HG03139 (cell line): ENCODE measurements at regions not wholly inside any gene's neighbourhood (a gene's known extent, or its start where the extent isn't known, plus 50 kb on each side); places are given as distances from the start of the nearest gene placed in this dataset.

ENCODE experiments used
- ATAC-seq: cut with Tn5 transposase; IDR thresholded peaks from one replicate; pipeline ENCODE4 v1.9.1; 2021; ENCODE audit not compliant: unreplicated experiment

DNA sequence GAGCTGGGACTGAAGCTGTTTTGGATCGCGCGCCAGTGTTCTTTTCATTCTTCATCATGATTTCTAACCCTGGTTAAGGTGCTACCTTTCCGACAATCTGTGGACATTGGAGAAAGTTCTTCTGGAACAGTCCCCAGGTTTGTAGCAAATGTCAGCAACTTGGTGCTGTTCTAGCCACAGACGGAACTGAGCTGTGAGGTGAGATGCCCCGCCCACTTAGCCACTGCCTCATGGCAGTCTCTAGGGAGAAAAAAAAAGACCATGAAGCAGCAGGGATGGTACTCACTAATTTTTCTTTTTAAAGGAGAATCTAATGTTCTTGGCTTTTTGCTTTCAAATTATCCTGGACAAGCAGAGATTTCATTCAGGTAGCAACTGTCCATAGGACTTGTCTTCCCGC lies 72.1 kb upstream of the STK32A start:
- ATAC-seq, result no peak

DNA sequence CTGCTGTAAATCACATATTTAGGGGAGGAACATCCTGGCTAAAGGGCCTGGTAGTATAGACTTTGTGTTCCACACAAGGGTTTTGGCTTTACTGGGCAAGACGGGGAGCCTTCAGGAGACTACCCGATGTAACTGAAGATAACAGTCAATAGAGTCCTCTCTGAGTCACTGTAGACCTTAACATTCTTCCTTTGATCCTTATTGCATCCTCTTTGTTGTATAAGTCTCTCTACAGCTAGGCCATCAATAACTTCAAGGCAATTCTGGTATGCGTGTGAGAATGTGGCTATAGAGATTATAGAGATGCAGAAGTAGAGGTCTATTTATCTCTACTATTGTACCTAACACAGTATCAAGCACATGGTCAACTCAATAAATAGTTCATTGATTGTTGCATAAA lies 67.3 kb upstream of the STK32A start:
- ATAC-seq, result no peak

DNA sequence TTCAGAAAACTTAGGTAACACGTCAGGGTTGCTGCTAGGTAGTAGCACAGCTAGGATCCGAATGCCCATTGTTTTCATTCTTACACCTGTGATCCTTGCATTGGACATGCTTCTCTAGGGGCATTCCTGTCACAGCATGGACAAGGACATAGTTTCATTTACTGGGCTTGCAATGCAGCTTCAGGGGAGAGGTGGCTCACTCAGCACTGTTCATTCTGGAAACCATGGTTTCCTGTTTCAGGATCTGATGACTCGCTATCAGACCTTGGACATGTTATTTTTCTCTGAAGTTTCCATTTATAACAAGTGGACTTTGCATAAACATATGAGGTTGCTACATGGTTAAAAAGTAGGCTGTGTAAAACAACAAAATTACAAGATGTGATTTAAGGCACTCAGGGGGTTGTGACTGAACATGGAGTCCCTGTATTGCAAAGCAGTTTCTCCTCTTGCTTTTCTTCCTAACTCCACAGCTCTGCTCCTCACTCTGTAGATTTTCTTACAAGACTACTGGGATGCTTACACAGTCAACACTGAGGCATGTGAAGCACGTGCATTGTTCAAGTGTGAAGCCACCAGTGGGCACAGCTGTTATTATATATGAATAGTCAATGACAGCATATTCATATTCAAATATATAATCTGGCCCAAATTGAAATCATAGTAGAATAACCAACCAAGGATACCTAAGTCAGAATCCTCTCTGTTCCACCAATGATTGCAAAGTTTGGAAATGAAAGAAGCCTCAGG lies 66.1 kb upstream of the STK32A start:
- ATAC-seq, result no peak

DNA sequence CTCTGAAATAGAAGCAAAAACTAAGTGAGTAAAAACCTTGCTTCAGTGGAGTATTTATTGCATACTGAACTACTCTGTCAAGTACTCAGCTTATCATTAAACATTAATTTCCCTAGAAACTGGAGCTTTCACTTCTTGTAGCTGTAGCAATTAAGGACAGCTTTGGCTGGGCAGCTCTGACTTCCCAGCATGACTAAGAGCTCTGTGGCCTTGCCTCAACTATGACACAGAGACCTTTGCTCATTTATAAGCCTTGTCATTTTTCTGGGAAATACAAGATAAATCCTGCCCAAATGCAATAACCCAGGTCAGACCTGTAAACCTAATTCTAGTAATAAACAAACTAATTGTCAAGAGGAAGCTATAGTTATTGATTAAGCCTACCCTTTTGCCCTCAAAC lies 65.4 kb upstream of the STK32A start:
- peak; percentile 65 for ATAC-seq

DNA sequence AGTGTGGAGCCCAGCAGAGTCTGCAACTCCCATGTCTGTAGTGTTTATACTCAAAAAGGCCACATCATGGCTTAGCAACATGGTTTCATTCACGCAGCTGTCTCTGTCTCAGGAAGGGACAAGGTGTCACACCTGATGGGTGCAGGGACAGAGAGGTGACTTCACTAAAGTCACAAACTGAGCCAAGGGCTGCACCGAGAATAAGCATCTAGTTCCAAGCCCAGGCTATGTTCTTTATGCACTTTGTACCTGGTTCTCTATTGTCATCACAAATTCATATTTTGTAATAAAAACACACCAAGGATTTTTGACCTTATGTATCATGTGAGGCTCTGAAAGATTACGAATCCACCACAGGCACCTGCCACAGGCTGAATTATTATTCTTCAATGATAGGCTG lies 64.9 kb upstream of the STK32A start:
- ATAC-seq, result peak; percentile 23

DNA sequence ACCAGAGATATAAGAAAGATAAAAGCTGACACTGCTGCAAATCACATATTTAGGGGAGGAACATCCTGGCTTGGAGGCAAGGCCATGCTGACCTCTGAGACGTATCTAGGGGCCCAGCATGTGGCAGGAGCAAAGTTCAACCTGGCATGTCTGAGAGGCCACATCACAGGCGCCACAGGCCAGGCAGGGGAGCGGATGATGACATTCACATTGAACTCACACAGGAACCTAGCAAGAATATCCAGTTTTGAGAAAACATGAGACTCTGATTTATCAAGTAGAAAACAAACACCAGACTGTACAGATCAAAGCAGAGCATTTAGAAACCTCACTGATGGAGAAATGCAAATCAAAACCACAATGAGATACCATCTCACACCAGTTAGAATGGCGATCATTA lies 64.2 kb upstream of the STK32A start:
- peak; percentile 66 for ATAC-seq

DNA sequence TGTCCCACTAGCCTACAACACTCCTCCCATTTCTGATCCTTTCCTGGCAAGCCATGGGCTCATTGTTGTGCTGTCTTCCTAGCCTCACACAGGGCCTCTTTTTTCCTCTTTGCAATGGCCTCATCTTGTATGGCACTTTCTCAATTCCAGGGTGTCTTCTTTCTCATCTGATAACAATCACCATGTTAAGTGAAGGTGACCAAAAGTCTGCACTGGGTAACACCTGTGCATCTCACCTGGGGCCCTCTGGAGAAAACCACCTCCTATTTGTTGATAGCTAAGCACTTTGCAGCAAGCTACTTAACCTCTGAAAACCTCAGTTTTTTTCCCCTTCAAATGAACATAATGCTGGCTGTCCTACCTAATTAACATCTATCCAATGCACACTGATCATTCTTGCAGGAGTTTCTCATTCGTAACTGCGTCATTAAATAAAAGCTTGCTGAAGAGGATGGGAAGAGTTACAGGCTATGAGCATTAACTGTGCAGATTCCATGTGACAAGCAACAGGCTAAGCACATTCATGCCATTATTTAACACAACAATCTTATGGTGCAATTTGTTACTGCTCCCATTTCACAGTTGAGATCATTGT lies 60.1 kb upstream of the STK32A start:
- ATAC-seq, result no peak

DNA sequence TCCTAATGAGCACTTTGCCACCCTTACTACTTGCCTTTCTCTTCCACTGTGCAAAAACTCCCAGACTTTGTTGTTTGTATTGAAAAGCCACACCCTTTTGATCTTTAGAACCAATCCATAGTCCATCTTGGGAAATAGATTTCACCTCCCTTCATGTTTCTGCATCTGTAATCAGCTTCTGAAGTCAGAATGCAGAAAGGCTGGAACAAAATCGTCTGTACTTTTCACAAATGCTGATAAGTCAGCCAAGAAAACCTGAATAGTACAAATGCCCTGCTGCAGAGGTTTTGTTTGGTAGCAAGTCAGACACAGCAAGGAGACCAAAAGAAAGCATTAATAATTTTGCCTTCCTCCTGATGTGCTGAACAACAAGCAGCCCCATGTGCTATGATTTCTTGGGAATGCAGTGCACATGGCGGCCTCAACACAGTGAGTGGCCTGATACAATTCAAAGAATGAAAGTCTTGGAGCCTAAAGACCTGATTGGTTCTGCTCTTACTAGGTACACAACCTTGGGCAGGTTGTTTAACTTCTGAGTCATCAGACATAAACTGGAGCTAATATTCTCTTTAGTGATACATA lies 59.2 kb upstream of the STK32A start:
- no peak for ATAC-seq

DNA sequence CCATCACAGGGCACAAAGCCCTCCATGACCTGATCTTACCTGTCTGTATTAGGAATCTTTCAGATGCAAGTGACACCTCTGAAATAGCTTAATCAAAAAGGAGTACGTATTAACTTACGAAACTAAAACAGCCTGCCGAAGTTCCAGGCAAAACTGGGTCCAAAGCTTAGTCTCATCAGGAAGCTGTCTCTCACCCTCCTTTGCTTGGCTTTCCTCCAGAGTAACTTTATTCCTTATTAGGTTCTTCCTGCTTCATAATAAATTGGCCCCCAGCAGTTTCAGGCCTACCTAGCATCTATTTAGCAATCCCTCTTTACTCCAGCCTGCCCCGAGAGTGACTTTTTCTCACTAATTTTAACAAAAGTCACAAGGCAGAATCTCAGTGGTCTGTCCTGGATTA lies 58.4 kb upstream of the STK32A start:
- ATAC-seq, result no peak

DNA sequence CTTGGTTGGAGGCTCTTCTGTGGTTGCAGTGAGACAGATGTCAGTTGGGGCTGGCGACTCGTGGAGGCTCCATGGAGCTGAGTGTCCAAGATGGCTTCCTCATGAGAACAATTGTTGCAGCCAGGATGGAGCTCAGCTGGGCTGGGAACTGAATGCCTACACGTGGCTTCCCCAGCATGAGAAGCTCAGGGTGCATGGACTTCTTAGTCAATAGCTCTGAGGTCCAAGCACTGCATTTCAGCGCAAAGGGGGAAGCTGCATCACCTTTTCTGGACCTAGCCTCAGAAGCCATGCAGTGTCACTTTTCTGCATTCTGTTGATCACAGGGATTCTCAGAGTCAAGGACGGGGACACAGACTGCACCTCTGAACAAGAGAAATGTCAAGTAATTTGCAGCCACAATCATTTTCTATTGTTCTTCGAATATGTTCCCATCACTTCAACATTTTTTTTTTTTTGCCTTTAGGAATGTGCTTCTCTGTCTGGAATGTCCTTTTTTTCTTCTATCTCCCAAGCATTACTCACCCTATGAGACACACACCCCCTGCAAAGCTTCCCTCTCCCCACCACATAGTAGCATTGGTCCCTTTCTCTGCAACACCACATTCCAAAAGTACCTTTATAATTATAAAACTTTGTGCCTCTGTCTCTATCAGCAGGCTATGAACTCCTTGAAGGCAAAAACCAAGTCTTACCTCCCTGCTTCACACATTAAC lies 57.5 kb upstream of the STK32A start:
- ATAC-seq, result no peak

DNA sequence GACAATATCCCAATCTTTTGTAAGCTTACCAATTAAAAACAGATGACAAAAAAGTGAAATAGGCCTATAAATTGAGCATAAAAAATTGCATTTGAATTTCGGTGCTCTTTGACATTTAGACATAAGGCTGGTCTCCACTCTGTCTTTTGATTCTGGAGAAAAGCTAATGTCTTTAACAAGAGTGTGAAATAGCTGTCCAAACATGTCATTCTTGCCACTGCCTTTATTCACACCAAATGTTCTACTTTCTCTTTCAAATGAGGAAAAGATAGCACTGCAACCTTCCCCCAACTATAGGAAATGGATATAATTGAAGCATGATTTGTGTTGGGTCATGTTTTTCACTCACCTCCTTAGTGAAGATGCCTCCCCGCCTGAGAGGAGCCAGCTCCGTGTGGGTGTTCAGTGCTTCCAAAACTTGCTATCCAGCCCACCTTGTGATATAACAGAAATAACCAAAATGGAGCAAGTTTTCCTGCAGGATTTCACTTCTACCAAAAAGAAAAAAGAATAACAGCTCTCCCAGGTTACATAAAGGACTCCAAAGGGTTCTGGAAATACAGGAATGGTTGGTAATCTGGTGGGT lies 55.2 kb upstream of the STK32A start:
- no peak for ATAC-seq

DNA sequence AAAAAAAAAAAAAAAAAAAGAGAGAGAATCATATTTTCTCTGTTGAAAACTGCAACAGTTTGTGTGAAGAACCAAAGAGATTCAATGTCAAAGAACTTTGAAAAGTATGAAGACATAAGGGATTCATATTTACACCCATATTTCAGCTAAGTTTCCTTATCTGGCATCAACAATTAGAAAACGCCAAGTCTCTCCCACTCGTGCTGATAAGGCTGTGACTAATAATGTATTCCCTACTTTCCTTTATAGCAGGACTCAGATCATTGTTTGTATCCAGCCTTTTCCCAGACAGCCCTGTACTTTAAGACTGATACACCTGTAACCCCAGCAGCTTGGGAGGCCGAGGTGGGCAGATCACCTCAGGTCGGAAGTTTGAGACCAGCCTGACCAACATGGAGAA lies 54.1 kb upstream of the STK32A start:
- no peak for ATAC-seq
